ENCODE measurements at regions not wholly inside any gene's neighbourhood (a gene's known extent, or its start where the extent isn't known, plus 50 kb on each side); places are given as distances from the start of the nearest gene placed in this dataset.
"Not testable (repeated sequence)": the region's sequence is repeated elsewhere in the genome, so short reads cannot be mapped to it uniquely, and the experiment has no call there.

DNA sequence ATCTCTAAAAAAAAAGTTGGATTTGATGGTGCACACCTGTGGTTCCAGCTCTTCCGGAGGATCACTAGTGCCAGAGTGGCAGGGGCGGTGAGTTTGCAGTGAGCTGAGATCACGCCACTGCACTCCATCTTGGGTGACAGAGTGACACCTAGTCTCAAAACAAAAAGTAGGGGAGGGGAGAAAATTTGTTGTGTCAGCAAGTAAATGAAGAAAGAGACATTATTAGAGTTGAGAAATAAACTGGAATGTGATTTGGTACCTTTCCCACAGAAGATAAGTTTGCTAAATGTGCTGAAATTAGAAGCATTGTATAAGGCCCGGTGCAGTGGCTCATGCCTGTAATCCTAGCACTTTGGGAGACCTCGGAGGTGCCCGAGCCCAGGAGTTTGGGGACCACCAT lies 54.0 kb upstream of the PPIAL4F start:
- not testable (repeated sequence) for TF ChIP-seq POLR2A (IDR thresholded peaks at IDR 0.05; ENCODE audit: control extremely low read depth in 1 of 2, low read depth in 2 of 2, low read length in 2 of 2); POLR2AphosphoS5 (IDR thresholded peaks at IDR 0.05; ENCODE audit: low read depth, low read length); JUND (IDR thresholded peaks at IDR 0.05; ENCODE audit: low read length); CEBPB (IDR thresholded peaks at IDR 0.05; ENCODE audit: low read depth, low read length)
